OCI-LY3 (cell line): ENCODE measurements at regions not wholly inside any gene's neighbourhood (a gene's known extent, or its start where the extent isn't known, plus 50 kb on each side); places are given as distances from the start of the nearest gene placed in this dataset.

Experiments used
- H2AFZ ChIP-seq: fragments of 200-600, 300-600 bp; shearing (Covaris generic); 2 replicates; pipeline ENCODE4 v1.6.0; 2014; ENCODE audit warnings: antibody characterized with exemption, low read depth, low read length
- H3K27ac ChIP-seq: fragments of 200-600, 300-600 bp; sonication (generic); 2 replicates; pipeline ENCODE4 v1.5.1; 2014; ENCODE audit warnings: mild to moderate bottlenecking, low read length, moderate library complexity, mixed read lengths
- H3K27me3 ChIP-seq: fragments of 200-600, 300-600 bp; sonication (generic); 2 replicates; pipeline ENCODE4 v1.6.1; 2014; ENCODE audit warnings: low read depth, low read length, mixed read lengths
- H3K36me3 ChIP-seq: fragments of 200-600, 300-600 bp; sonication (generic); replicated peaks from 2 replicates; pipeline ENCODE3; 2014; ENCODE audit warnings: low read depth, low read length, mixed read lengths
- H3K4me1 ChIP-seq: fragments of 300-600, 200-600 bp; sonication (generic); 2 replicates; pipeline ENCODE4 v1.6.1; 2014; ENCODE audit warnings: low read length, mixed read lengths
- H3K4me2 ChIP-seq: fragments of 200-600, 300-600 bp; sonication (generic); 2 replicates; pipeline ENCODE4 v1.6.1; 2014; ENCODE audit warnings: low read length, mixed read lengths
- H3K4me3 ChIP-seq: fragments of 300-600, 200-600 bp; sonication (generic); 2 replicates; pipeline ENCODE4 v1.5.1; 2014; ENCODE audit warnings: antibody characterized with exemption, mild to moderate bottlenecking, low read length, moderate library complexity
- H3K79me2 ChIP-seq: fragments of 300-600, 200-600 bp; shearing (Covaris generic); 2 replicates; pipeline ENCODE4 v1.6.1; 2014; ENCODE audit warnings: mild to moderate bottlenecking, low read length, mixed read lengths
- H3K9ac ChIP-seq: fragments of 300-600, 200-600 bp; shearing (Covaris generic); 2 replicates; pipeline ENCODE4 v1.6.0; 2014; ENCODE audit warnings: mild to moderate bottlenecking, low read length, moderate library complexity
- H3K9me3 ChIP-seq: fragments of 200-600, 300-600 bp; shearing (Covaris generic); 2 replicates; pipeline ENCODE4 v1.6.1; 2014; ENCODE audit warnings: low read length, mixed read lengths; ENCODE audit not compliant: insufficient read depth
- H4K20me1 ChIP-seq: fragments of 200-600, 300-600 bp; sonication (generic); 2 replicates; pipeline ENCODE4 v1.6.1; 2016; ENCODE audit warnings: low read length, mixed read lengths; ENCODE audit not compliant: insufficient read depth
- CTCF ChIP-seq: fragments of 200-600, 300-600 bp; sonication (generic); IDR thresholded peaks from 2 replicates; pipeline ENCODE4 v1.5.1; 2014; ENCODE audit warnings: antibody characterized with exemption, low read length, low read depth
- EZH2phosphoT487 ChIP-seq: fragments of 200-600 bp; shearing (Covaris generic); IDR thresholded peaks from 2 replicates; pipeline ENCODE4 v1.6.1; 2018; ENCODE audit warnings: antibody characterized with exemption, mixed run types, low read depth

- H3K4me1 ChIP-seq = no peaks in the 10 kb centered on the region
- H3K4me2 ChIP-seq = no peak overlapping the region
- H3K4me3 ChIP-seq = no peak overlapping the region
- H4K20me1 ChIP-seq = no peaks in the 10 kb centered on the region
- H3K36me3 ChIP-seq = no peaks in the 10 kb centered on the region
- no peak for TF ChIP-seq EZH2phosphoT487
- TF ChIP-seq CTCF = no peak
- H3K27ac ChIP-seq = no peak overlapping the region
- no peaks in the 10 kb centered on the region for H3K27me3 ChIP-seq
- H3K9ac ChIP-seq = no peak overlapping the region
- H2AFZ ChIP-seq = no peak overlapping the region
- H3K79me2 ChIP-seq = no peaks in the 10 kb centered on the region
- no peaks in the 10 kb centered on the region for H3K9me3 ChIP-seq
These were observed 138.4 kb upstream of the ZP4 start for GRCh38 chr1:238029126-238029525.

DNA sequence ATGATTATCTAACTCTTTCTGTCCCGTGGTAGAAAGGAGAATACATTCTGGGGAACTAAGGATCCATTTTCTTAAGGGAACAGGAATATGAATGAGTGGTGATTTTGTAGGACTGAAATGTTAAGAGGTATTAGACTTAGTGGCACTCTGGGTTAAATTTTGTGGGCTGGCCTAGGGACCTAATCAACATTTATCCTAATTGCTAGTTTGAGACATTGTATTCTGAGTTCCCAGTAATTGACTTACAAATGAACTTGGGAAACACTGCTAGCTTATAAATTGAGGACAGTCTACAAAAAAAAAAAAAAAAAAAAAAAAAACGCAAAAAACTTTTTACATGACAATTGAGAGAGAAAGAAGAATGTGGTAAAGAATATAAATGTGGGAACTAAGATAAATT lies 136.6 kb upstream of the ZP4 start:
- H3K79me2 ChIP-seq = no peaks in the 10 kb centered on the region
- no peak overlapping the region for H3K4me3 ChIP-seq
- no peaks in the 10 kb centered on the region for H3K4me1 ChIP-seq
- H3K4me2 ChIP-seq = 0 out of 2 replicates have a peak overlapping the region, but pooled peaks have one; percentile 5
- H2AFZ ChIP-seq = no peak overlapping the region
- H3K27ac ChIP-seq = no peak overlapping the region
- H3K36me3 ChIP-seq = no peaks in the 10 kb centered on the region
- no peak overlapping the region for H3K9ac ChIP-seq
- H3K9me3 ChIP-seq = no peaks in the 10 kb centered on the region
- TF ChIP-seq EZH2phosphoT487 = no peak
- no peak for TF ChIP-seq CTCF
- H3K27me3 ChIP-seq = no peaks in the 10 kb centered on the region
- no peaks in the 10 kb centered on the region for H4K20me1 ChIP-seq

- no peaks in the 10 kb centered on the region for H3K36me3 ChIP-seq
- H3K27me3 ChIP-seq = no peaks in the 10 kb centered on the region
- H3K9ac ChIP-seq = no peak overlapping the region
- no peaks in the 10 kb centered on the region for H3K9me3 ChIP-seq
- no peaks in the 10 kb centered on the region for H4K20me1 ChIP-seq
- H3K79me2 ChIP-seq = no peaks in the 10 kb centered on the region
- H3K4me1 ChIP-seq = no peaks in the 10 kb centered on the region
- no peak overlapping the region for H3K4me3 ChIP-seq
- H3K27ac ChIP-seq = no peak overlapping the region
- no peak for TF ChIP-seq EZH2phosphoT487
- H2AFZ ChIP-seq = no peak overlapping the region
- no peak overlapping the region for H3K4me2 ChIP-seq
These were observed 132.4 kb upstream of the ZP4 start for GRCh38 chr1:238023137-238023536.

GRCh38 chr1:238018214-238018613 lies 127.5 kb upstream of the ZP4 start:
- H3K36me3 ChIP-seq = no peaks in the 10 kb centered on the region
- no peak for TF ChIP-seq CTCF
- TF ChIP-seq EZH2phosphoT487 = no peak
- H2AFZ ChIP-seq = no peak overlapping the region
- H3K27me3 ChIP-seq = no peaks in the 10 kb centered on the region
- peaks cover 2% of the 10 kb centered on the region; the same call in 1 of the 2 replicates for H3K4me1 ChIP-seq
- no peaks in the 10 kb centered on the region for H3K79me2 ChIP-seq
- no peak overlapping the region for H3K9ac ChIP-seq
- no peak overlapping the region for H3K4me2 ChIP-seq
- H3K27ac ChIP-seq = no peak overlapping the region
- no peaks in the 10 kb centered on the region for H4K20me1 ChIP-seq
- H3K9me3 ChIP-seq = no peaks in the 10 kb centered on the region
- H3K4me3 ChIP-seq = no peak overlapping the region

- Histone ChIP-seq H3K4me1 (peaks cover 27% of the 10 kb centered on the region), H3K79me2 (no peaks in the 10 kb centered on the region), H3K9ac (peak overlapping the region; percentile 22), H3K4me3 (peak overlapping the region; percentile 46), H4K20me1 (no peaks in the 10 kb centered on the region), H3K4me2 (peak overlapping the region; percentile 75), H3K36me3 (peaks cover 3% of the 10 kb centered on the region), H3K9me3 (no peaks in the 10 kb centered on the region), H2AFZ (0 out of 2 replicates have a peak overlapping the region, but pooled peaks have one; percentile 42), H3K27me3 (no peaks in the 10 kb centered on the region), H3K27ac (peak overlapping the region; percentile 43)
- TF ChIP-seq CTCF (no peak), EZH2phosphoT487 (no peak)
These were observed 116.1 kb upstream of the ZP4 start for GRCh38 chr1:238006779-238007178.
